Sigmoid colon (tissue), 6 donors: ENCODE measurements at regions not wholly inside any gene's neighbourhood (a gene's known extent, or its start where the extent isn't known, plus 50 kb on each side); places are given as distances from the start of the nearest gene placed in this dataset.

ENCODE experiments used
- DNase-seq: peaks from one replicate; pipeline ENCODE4 v3.0.0-alpha.2; 2019
- H3K27ac ChIP-seq, 4 donors: fragments of 200-600 bp; sonication (generic); one replicate each; pipeline ENCODE4 v1.5.1; 2016 to 2019; ENCODE audit warnings: mild to moderate bottlenecking in 1 of 4
- H3K27me3 ChIP-seq, 3 donors: fragments of 200-600 bp; sonication (generic); one replicate each; pipeline ENCODE4 v1.5.1; 2019; ENCODE audit warnings: mild to moderate bottlenecking in 1 of 3
- H3K36me3 ChIP-seq, 4 donors: fragments of 200-600 bp; sonication (generic); one replicate each; pipeline ENCODE4 v1.5.1; 2016 to 2019
- H3K4me1 ChIP-seq, 4 donors: fragments of 200-600 bp; sonication (generic); one replicate each; pipeline ENCODE4 v1.5.1; 2017 to 2019
- H3K4me3 ChIP-seq, 4 donors: fragments of 200-600 bp; sonication (generic); one replicate each; pipeline ENCODE4 v1.5.1; 2017 to 2019; ENCODE audit warnings: mild to moderate bottlenecking in 2 of 4, moderate library complexity in 1 of 4
- H3K9me3 ChIP-seq, 4 donors: fragments of 200-600 bp in 3 of 4; sonication (generic) in 3 of 4; one replicate each; pipeline versions ENCODE4 v1.5.1 to v1.6.1; 2013 to 2019
- EP300 ChIP-seq, 4 donors: sonication (generic); formaldehyde crosslinking; IDR thresholded peaks; one replicate each; pipeline ENCODE4 v1.6.1; 2017; ENCODE audit warnings: antibody characterized with exemption in 4 of 4
- POLR2A ChIP-seq, 2 donors: fragments of 450-650 bp; IDR thresholded peaks; one replicate each; pipeline ENCODE4 v1.6.1; 2016; ENCODE audit warnings: antibody characterized with exemption in 2 of 2, mild to moderate bottlenecking in 2 of 2, moderate library complexity in 2 of 2
- POLR2AphosphoS5 ChIP-seq, 4 donors: sonication (generic); formaldehyde crosslinking; IDR thresholded peaks; one replicate each; pipeline ENCODE4 v1.6.1; 2017; ENCODE audit warnings: antibody characterized with exemption in 4 of 4
- WGBS, 2 donors: extraction: QIAGEN DNeasy Blood & Tissue Kit; methylation state at CpG; one replicate each; pipeline ENCODE4 v1.1.7; 2013; 5-methylcytosine and 5-hydroxymethylcytosine counted together
- intact Hi-C: fragments of 100-400 bp; cut with DNase I; formaldehyde crosslinking; loops from one replicate; pipeline ENCODE4 v1.15.1; 2023
- TF ChIP-seq, protein P1 (sequence below), 4 experiments: fragments of 450-650 bp in 3 of 4; fragments of 200-600 bp in 1 of 4; IDR thresholded peaks; one replicate each; pipeline ENCODE4 v1.5.1; 2016 to 2019; ENCODE audit warnings: antibody characterized with exemption in 4 of 4, mild to moderate bottlenecking in 3 of 4, moderate library complexity in 2 of 4
- donor health status: healthy with polysubstance abuse.
- donor health status: healthy.

- Histone ChIP-seq H3K27me3 (no peaks in the 10 kb centered on the region), H3K9me3 (no peaks in the 10 kb centered on the region), H3K4me1 (no peaks in the 10 kb centered on the region), H3K27ac (no peak overlapping the region), H3K36me3 (no peaks in the 10 kb centered on the region), H3K4me3 (no peak overlapping the region)
- 0% methylated on average over 1 of the region's 1 CpG for WGBS, 2 donors
- TF ChIP-seq, protein P1, sequence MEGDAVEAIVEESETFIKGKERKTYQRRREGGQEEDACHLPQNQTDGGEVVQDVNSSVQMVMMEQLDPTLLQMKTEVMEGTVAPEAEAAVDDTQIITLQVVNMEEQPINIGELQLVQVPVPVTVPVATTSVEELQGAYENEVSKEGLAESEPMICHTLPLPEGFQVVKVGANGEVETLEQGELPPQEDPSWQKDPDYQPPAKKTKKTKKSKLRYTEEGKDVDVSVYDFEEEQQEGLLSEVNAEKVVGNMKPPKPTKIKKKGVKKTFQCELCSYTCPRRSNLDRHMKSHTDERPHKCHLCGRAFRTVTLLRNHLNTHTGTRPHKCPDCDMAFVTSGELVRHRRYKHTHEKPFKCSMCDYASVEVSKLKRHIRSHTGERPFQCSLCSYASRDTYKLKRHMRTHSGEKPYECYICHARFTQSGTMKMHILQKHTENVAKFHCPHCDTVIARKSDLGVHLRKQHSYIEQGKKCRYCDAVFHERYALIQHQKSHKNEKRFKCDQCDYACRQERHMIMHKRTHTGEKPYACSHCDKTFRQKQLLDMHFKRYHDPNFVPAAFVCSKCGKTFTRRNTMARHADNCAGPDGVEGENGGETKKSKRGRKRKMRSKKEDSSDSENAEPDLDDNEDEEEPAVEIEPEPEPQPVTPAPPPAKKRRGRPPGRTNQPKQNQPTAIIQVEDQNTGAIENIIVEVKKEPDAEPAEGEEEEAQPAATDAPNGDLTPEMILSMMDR (IDR thresholded peaks at IDR 0.05), result no peak
- TF ChIP-seq POLR2AphosphoS5 (IDR thresholded peaks at IDR 0.05) (no peak), POLR2A (IDR thresholded peaks at IDR 0.05) (no peak), EP300 (IDR thresholded peaks at IDR 0.05) (no peak)
- no peak for DNase-seq
- intact Hi-C loops, result no loop called here
These were observed 305.1 kb downstream of the KCNRG start for GRCh38 chr13:50320271-50320862.

DNA sequence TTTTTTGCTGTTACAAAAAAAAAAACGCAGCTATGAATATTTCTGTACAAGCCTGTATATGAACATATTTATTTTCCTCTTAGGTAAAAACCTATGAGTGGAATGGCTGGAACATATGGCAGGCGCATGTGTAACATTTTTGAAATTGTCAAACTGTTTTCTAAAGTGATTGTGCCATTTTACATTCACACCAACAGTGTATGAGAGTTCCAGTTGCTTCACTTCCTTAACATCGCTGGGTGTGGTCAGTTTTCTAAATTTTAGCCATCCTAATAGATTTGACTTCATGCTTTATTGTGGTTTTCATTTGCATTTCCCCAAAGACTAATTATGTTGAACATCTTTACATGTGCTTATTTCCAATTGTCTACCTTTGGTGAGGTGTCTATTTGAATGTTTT lies 306.8 kb downstream of the KCNRG start:
- WGBS, 2 donors, result 73 to 93% methylated on average over 3 of the region's 3 CpGs
- Histone ChIP-seq H3K27me3 (no peaks in the 10 kb centered on the region), H3K27ac (no peak overlapping the region), H3K36me3 (no peaks in the 10 kb centered on the region), H3K4me3 (no peak overlapping the region), H3K9me3 (no peaks in the 10 kb centered on the region), H3K4me1 (peaks cover 0 to 8% (median 7%) of the 10 kb centered on the region in 4 donors)
- DNase-seq, result no peak
- intact Hi-C loops, result no loop called here
- TF ChIP-seq EP300 (IDR thresholded peaks at IDR 0.05) (no peak), POLR2AphosphoS5 (IDR thresholded peaks at IDR 0.05) (no peak), POLR2A (IDR thresholded peaks at IDR 0.05) (no peak)
- TF ChIP-seq, protein P1 (IDR thresholded peaks at IDR 0.05), result no peak

GRCh38 chr13:50323440-50324065 lies 308.3 kb downstream of the KCNRG start:
- H3K9me3 ChIP-seq, result no peaks in the 10 kb centered on the region
- WGBS, 2 donors, result 89 to 94% methylated on average over 3 of the region's 3 CpGs
- TF ChIP-seq EP300 (IDR thresholded peaks at IDR 0.05) (no peak), POLR2A (IDR thresholded peaks at IDR 0.05) (no peak), POLR2AphosphoS5 (IDR thresholded peaks at IDR 0.05) (no peak)
- TF ChIP-seq, protein P1 (IDR thresholded peaks at IDR 0.05), result no peak

DNA sequence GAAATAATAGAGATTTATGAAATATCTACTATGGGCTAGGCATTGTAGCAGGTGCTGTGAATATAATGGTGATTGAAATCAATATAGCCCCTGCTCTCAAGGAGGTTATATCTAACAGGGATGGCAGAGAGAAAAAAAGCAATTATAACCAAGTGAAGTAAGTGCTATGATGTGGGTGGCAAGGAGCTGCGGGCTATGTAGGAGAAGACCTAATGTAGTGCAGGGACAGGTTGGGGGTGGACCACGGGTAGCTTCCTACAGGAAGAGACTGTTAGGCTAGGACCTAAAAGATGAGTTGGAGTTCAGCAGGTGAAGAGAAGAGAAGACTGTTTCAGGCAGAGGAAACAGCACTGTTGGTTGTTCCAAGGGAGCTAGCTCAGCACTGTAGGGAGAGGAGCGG lies 311.0 kb downstream of the KCNRG start:
- WGBS, 2 donors, result 83 to 86% methylated on average over 3 of the region's 3 CpGs
- no peak for DNase-seq
- Histone ChIP-seq H3K27ac (no peak overlapping the region), H3K36me3 (no peaks in the 10 kb centered on the region), H3K27me3 (no peaks in the 10 kb centered on the region), H3K4me1 (peaks cover 0 to 12% (median 8%) of the 10 kb centered on the region in 4 donors), H3K4me3 (no peak overlapping the region), H3K9me3 (no peaks in the 10 kb centered on the region)
- intact Hi-C loops, result no loop called here
- TF ChIP-seq, protein P1 (IDR thresholded peaks at IDR 0.05), result no peak
- TF ChIP-seq EP300 (IDR thresholded peaks at IDR 0.05) (no peak), POLR2AphosphoS5 (IDR thresholded peaks at IDR 0.05) (no peak), POLR2A (IDR thresholded peaks at IDR 0.05) (no peak)

More at GRCh38 chr13:50323440-50324065, 308.3 kb downstream of the KCNRG start:
- H3K4me1 ChIP-seq, result peaks cover 0 to 12% (median 8%) of the 10 kb centered on the region in 4 donors
- H3K36me3 ChIP-seq, result no peaks in the 10 kb centered on the region
- no peak overlapping the region for H3K4me3 ChIP-seq
- no peaks in the 10 kb centered on the region for H3K27me3 ChIP-seq
- no peak overlapping the region for H3K27ac ChIP-seq
- intact Hi-C loops, result no loop called here
- no peak for DNase-seq
